Liver (tissue), 8 donors: ENCODE measurements at regions not wholly inside any gene's neighbourhood (a gene's known extent, or its start where the extent isn't known, plus 50 kb on each side); places are given as distances from the start of the nearest gene placed in this dataset.

ENCODE experiments used
- DNase-seq: peaks from one replicate; pipeline ENCODE4 v3.0.0-alpha.2; 2017; ENCODE audit warnings: low spot score
- H3K27ac ChIP-seq, 2 donors: one replicate each; pipeline ENCODE4 v1.7.0; 2013; ENCODE audit warnings: inconsistent platforms in 2 of 2, low read length in 2 of 2, control low read depth in 1 of 2, low read depth in 1 of 2, mild to moderate bottlenecking in 1 of 2
- H3K27me3 ChIP-seq, 4 donors: one replicate each; pipeline versions ENCODE4 v1.6.1 to v1.7.0; 2013; ENCODE audit warnings: low read length in 3 of 4, inconsistent platforms in 1 of 4, mild to moderate bottlenecking in 1 of 4, moderate library complexity in 1 of 4; ENCODE audit not compliant: control insufficient read depth in 4 of 4, insufficient read depth in 4 of 4
- H3K36me3 ChIP-seq, 4 donors: one replicate each; pipeline versions ENCODE4 v1.6.1 to v1.7.0; 2013; ENCODE audit warnings: low read length in 3 of 4, mild to moderate bottlenecking in 3 of 4, low read depth in 1 of 4, moderate library complexity in 1 of 4; ENCODE audit not compliant: control insufficient read depth in 4 of 4, insufficient read depth in 3 of 4
- H3K4me1 ChIP-seq, 4 donors: one replicate each; pipeline versions ENCODE4 v1.6.1 to v1.7.0; 2013; ENCODE audit warnings: low read length in 3 of 4, mild to moderate bottlenecking in 3 of 4, moderate library complexity in 1 of 4; ENCODE audit not compliant: control insufficient read depth in 4 of 4, insufficient read depth in 4 of 4
- H3K4me3 ChIP-seq, 3 donors: one replicate each; pipeline versions ENCODE4 v1.6.1 to v1.7.0; 2013; ENCODE audit warnings: low read length in 3 of 3, control low read depth in 1 of 3, low read depth in 1 of 3, mild to moderate bottlenecking in 1 of 3
- H3K9ac ChIP-seq, 2 donors: one replicate each; pipeline ENCODE4 v1.7.0; 2013; ENCODE audit warnings: low read length in 2 of 2, mild to moderate bottlenecking in 2 of 2, moderate library complexity in 2 of 2, control low read depth in 1 of 2, low read depth in 1 of 2
- H3K9me3 ChIP-seq, 4 donors: one replicate each; pipeline versions ENCODE4 v1.6.1 to v1.7.0; 2013; ENCODE audit warnings: low read length in 3 of 4; ENCODE audit not compliant: control insufficient read depth in 4 of 4
- EGR1 ChIP-seq, 2 donors: IDR thresholded peaks; 2 replicates each; pipeline ENCODE4 v1.6.1; 2016 to 2018; ENCODE audit warnings: antibody characterized with exemption in 2 of 2, low read depth in 2 of 2
- FOXA1 ChIP-seq: IDR thresholded peaks from 2 replicates; pipeline ENCODE4 v1.6.1; 2016; ENCODE audit warnings: antibody characterized with exemption
- FOXA2 ChIP-seq: IDR thresholded peaks from 2 replicates; pipeline ENCODE4 v1.6.1; 2016; ENCODE audit warnings: antibody characterized with exemption
- GABPA ChIP-seq, 2 donors: IDR thresholded peaks in 1 of 2; conservative IDR thresholded peaks in 1 of 2; 2 replicates each; pipeline ENCODE4 v1.6.1; 2016; ENCODE audit warnings: antibody characterized with exemption in 2 of 2, mild to moderate bottlenecking in 1 of 2, moderate library complexity in 1 of 2
- HNF4A ChIP-seq, 2 donors: conservative IDR thresholded peaks; 2 replicates each; pipeline ENCODE4 v1.6.1; 2016; ENCODE audit warnings: antibody characterized with exemption in 2 of 2, mild to moderate bottlenecking in 2 of 2
- HNF4G ChIP-seq: IDR thresholded peaks from 2 replicates; pipeline ENCODE4 v1.6.1; 2016; ENCODE audit warnings: antibody characterized with exemption
- JUND ChIP-seq, 2 donors: IDR thresholded peaks; 2 replicates each; pipeline ENCODE4 v1.6.1; 2016; ENCODE audit warnings: antibody characterized with exemption in 2 of 2
- NR2F2 ChIP-seq: IDR thresholded peaks from 2 replicates; pipeline ENCODE4 v1.6.1; 2016; ENCODE audit warnings: antibody characterized with exemption
- RAD21 ChIP-seq, 2 donors: IDR thresholded peaks; 2 replicates each; pipeline ENCODE4 v1.6.1; 2016; ENCODE audit warnings: antibody characterized with exemption in 2 of 2, mild to moderate bottlenecking in 2 of 2
- RXRA ChIP-seq, 2 donors: IDR thresholded peaks; 2 replicates each; pipeline ENCODE4 v1.6.1; 2017 to 2018; ENCODE audit warnings: antibody characterized with exemption in 2 of 2, mild to moderate bottlenecking in 1 of 2
- SP1 ChIP-seq: IDR thresholded peaks from 2 replicates; pipeline ENCODE4 v1.6.1; 2018; ENCODE audit warnings: antibody characterized with exemption, mild to moderate bottlenecking
- TAF1 ChIP-seq: conservative IDR thresholded peaks from 2 replicates; pipeline ENCODE4 v1.6.1; 2016; ENCODE audit warnings: antibody characterized with exemption, mild to moderate bottlenecking
- YY1 ChIP-seq: IDR thresholded peaks from 2 replicates; pipeline ENCODE4 v1.6.1; 2016; ENCODE audit warnings: antibody characterized with exemption, mild to moderate bottlenecking
- WGBS: extraction: QIAGEN DNeasy Blood & Tissue Kit; methylation state at CpG from one replicate; pipeline ENCODE4 v1.1.7; 2013; 5-methylcytosine and 5-hydroxymethylcytosine counted together
- TF ChIP-seq, protein P1 (sequence below): IDR thresholded peaks from 2 replicates; pipeline ENCODE4 v1.6.1; 2016; ENCODE audit warnings: antibody characterized with exemption
- TF ChIP-seq, protein P2 (sequence below): fragments of 150-350 bp; IDR thresholded peaks from 2 replicates; pipeline ENCODE4 v1.5.1; 2017; ENCODE audit warnings: improper control_type of control experiment, low read depth, low read length; ENCODE audit not compliant: missing input control
- donor health status: healthy.
- donor health status: healthy.
- donor health status: healthy.
- donor health status: healthy.
- donor health status: healthy.

DNA sequence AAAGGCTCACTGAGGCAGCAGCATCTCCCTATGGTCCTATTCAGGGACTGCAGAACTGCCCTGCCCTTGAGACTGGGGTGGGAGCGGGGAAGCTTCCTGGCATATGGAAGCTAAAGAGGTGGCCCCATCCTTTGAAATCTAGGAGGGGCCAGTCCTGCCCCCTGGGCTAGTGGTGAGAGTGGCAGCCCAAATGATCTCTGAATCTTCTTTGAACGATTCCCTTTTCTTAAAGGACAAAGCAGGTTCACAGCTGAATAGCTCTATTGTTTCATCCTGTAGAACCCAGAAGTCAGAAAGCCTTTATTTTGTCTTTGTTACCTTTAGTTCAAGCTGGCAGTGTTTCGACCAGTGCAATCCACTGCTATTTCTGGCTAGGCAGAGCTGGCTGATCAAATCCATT is 741.9 kb downstream of the IRX1 start:
- 62% methylated on average over 3 of the region's 3 CpGs for WGBS
- Histone ChIP-seq H3K36me3 (no peaks in the 10 kb centered on the region), H3K27me3 (no peaks in the 10 kb centered on the region), H3K9ac (no peak overlapping the region), H3K4me1 (no peaks in the 10 kb centered on the region), H3K9me3 (no peaks in the 10 kb centered on the region), H3K27ac (no peak overlapping the region), H3K4me3 (no peak overlapping the region)
- no peak for DNase-seq
- TF ChIP-seq GABPA (IDR thresholded peaks at IDR 0.05 in 1 of 2, conservative IDR thresholded peaks at IDR 0.05 in 1 of 2) (no peak), JUND (IDR thresholded peaks at IDR 0.05) (no peak), RXRA (IDR thresholded peaks at IDR 0.05) (no peak), FOXA1 (no peak), EGR1 (IDR thresholded peaks at IDR 0.05; ENCODE audit: low read depth in 2 of 2) (no peak), SP1 (no peak), HNF4A (conservative IDR thresholded peaks at IDR 0.05) (no peak), YY1 (no peak), HNF4G (no peak), TAF1 (no peak)
- TF ChIP-seq, protein P1, sequence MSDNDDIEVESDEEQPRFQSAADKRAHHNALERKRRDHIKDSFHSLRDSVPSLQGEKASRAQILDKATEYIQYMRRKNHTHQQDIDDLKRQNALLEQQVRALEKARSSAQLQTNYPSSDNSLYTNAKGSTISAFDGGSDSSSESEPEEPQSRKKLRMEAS, result no peak
- TF ChIP-seq, protein P2, sequence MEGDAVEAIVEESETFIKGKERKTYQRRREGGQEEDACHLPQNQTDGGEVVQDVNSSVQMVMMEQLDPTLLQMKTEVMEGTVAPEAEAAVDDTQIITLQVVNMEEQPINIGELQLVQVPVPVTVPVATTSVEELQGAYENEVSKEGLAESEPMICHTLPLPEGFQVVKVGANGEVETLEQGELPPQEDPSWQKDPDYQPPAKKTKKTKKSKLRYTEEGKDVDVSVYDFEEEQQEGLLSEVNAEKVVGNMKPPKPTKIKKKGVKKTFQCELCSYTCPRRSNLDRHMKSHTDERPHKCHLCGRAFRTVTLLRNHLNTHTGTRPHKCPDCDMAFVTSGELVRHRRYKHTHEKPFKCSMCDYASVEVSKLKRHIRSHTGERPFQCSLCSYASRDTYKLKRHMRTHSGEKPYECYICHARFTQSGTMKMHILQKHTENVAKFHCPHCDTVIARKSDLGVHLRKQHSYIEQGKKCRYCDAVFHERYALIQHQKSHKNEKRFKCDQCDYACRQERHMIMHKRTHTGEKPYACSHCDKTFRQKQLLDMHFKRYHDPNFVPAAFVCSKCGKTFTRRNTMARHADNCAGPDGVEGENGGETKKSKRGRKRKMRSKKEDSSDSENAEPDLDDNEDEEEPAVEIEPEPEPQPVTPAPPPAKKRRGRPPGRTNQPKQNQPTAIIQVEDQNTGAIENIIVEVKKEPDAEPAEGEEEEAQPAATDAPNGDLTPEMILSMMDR, result no peak

DNA sequence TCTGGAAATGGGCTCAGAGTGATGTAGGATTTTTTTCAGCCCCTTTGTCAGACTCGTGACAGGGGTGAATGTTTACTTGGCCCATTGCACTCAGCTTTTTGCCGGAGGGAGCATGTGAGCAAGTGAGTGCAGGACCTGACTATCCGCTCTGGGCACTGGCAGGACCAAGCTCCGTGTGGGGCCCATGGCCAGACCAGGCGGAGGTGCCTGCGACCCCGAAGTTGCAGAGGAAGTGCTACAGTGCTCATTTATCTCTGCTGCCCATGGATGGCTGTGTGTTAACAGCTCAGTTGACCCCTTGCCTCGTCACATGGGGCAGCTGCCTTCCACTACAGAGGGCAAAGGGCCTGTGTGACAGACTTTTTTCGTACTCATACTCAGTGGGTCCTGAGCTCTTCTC is 744.3 kb downstream of the IRX1 start:
- Histone ChIP-seq H3K27ac (no peak overlapping the region), H3K27me3 (no peaks in the 10 kb centered on the region), H3K9ac (no peak overlapping the region), H3K4me3 (no peak overlapping the region), H3K4me1 (no peaks in the 10 kb centered on the region), H3K36me3 (no peaks in the 10 kb centered on the region), H3K9me3 (no peaks in the 10 kb centered on the region)
- TF ChIP-seq, protein P1, result no peak
- TF ChIP-seq YY1 (no peak), RAD21 (IDR thresholded peaks at IDR 0.05) (no peak), RXRA (IDR thresholded peaks at IDR 0.05) (no peak), FOXA2 (no peak)
- TF ChIP-seq, protein P2, result no peak
- 69% methylated on average over 9 of the region's 9 CpGs for WGBS
- DNase-seq, result no peak

DNA sequence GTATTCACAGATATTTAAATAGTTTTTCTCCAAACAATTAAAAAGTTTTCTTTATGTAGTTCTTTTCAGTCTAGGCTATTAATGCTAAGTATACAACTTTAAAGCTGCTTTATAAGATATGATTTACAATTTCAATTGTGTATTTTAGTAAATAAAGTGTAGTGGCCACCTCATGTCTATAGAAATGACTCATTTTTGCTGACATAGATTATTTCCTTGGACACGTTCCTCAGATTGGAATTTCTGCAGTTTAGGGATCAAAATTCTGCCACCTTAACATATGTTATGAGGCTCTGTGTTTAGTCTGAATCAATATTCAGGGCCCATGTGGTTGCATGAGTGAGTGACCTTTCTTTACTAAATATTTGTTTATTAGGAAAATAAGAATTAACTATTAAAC is 750.2 kb downstream of the IRX1 start:
- Histone ChIP-seq H3K9me3 (no peaks in the 10 kb centered on the region), H3K4me3 (no peak overlapping the region), H3K27me3 (no peaks in the 10 kb centered on the region), H3K4me1 (no peaks in the 10 kb centered on the region), H3K9ac (no peak overlapping the region), H3K36me3 (no peaks in the 10 kb centered on the region), H3K27ac (no peak overlapping the region)
- TF ChIP-seq EGR1 (IDR thresholded peaks at IDR 0.05; ENCODE audit: low read depth in 2 of 2) (no peak), TAF1 (no peak), GABPA (IDR thresholded peaks at IDR 0.05 in 1 of 2, conservative IDR thresholded peaks at IDR 0.05 in 1 of 2) (no peak), NR2F2 (no peak)
- WGBS, result 63% methylated on average over 1 of the region's 1 CpG
- no peak for DNase-seq
